GM19240 (cell line): ENCODE measurements at regions not wholly inside any gene's neighbourhood (a gene's known extent, or its start where the extent isn't known, plus 50 kb on each side); places are given as distances from the start of the nearest gene placed in this dataset.

Experiments used
- DNase-seq: peaks from one replicate; pipeline ENCODE4 v3.0.0; 2011; ENCODE audit warnings: low spot score; ENCODE audit not compliant: insufficient read length

DNA sequence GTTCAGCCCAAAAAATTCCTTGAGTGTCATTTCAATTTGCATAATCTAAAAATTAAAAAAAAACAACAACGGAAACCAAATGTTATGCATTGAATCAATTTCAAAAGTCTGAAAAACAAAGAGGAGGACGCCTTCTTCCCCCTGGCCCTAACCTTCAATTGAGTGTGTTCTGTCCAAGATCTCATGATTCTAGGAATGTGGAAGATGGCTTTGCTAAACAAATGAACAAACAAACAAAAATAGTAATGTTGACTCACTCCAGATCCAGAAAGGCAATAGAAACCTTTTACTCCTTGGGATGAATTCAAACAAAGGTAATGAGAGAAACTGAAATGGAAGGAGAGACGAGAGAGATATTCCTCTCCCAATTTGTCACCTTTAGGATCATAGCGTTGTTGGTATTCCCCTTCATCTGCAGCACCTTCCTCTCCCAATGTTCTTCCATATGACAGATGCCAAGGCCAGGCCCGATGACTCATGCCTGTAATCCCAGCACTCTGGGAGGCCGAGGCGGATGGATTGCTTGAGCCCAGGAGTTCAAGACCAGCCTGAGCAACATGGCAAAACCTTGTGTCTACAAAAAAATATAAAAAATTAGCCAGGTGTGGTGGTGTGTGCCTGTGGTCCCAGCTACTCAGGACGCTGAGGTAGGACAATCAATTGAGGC, 109.2 kb upstream of the ADGRF1 start:
- no peak for DNase-seq

DNA sequence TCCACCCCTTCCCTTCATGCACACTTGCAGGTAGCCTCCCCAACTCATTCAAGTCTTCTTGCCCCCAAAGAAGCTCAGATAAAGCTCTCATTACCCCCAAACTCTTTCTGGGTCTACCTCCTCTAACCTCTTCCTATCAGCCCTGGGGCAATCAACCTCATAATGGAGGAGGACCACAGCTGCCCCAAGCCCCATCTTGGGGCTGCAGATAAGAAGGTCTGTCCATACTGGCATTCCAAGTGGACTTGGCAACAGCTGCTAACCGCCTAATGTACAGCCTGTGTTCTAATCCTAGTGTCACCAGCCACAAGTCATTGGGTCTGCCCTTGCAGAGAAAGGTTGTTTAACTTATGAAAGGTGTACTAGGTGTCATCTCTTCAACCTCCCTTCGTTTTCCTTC, 107.4 kb upstream of the ADGRF1 start:
- DNase-seq: no peak

GRCh38 chr6:47149066-47149465, 106.9 kb upstream of the ADGRF1 start:
- DNase-seq: no peak

DNA sequence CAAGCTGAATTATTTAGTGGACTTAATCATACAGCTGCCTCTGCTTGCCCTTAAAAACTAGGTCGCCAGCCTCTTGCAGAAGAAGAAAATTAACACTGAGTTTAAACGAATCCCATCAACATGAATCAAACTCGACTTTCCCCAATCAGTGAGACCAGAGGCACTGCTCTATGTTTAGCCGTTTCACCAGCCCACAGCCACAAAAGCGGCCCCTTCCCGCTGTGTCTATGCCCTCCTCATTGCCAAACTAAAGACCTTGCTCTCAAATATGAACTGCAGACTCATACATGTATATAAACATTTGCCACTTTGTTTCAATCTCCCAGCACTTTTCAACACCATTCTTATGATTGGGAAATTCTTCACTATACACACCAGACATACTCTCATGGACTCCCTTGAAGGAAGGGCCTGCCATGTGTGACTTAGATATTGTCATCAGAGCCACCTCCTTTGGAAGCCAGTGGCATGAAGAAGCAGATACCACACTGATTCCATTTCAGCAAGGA, 105.8 kb upstream of the ADGRF1 start:
- no peak for DNase-seq

GRCh38 chr6:47147175-47147727, 105.1 kb upstream of the ADGRF1 start:
- no peak for DNase-seq

GRCh38 chr6:47146431-47147174, 104.5 kb upstream of the ADGRF1 start:
- DNase-seq: no peak

DNA sequence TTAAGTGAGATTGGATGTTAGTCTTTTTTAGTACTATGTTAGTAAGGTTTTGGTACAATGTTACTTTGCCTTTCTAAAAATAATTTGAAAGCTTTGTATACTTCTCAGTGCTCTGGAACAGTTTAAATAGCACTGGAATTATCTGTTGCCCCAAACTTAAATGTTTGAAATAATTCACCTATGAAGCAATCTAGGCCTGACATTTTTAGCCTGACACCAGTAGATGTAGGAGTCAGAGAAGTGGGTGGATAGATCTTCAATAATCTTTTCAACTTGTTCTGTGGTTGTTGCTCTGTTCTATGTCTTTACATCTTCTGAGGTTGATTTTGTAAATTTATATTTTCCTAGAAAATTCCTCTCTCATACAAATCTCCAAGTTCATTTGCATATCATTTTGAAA, 103.1 kb upstream of the ADGRF1 start:
- no peak for DNase-seq

GRCh38 chr6:47144306-47144705, 102.2 kb upstream of the ADGRF1 start:
- no peak for DNase-seq

DNA sequence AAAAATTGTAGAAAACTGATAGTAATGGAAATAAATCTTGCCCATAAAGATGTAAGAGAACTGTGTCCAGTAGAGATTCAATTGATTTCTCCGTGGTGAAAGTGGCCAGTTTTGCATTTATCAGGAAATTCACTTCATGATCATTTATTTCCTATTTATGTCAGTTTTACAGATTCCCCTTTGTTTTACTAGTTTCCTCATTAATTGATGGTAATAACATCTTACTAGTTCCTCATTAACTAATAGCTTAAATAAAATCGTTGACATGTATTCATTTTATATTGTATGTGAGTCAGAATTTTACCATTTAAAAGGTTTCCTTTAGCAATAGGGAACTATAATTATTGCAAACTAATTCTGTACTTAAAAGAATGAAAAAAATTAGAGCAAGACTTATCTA, 99.8 kb upstream of the ADGRF1 start:
- DNase-seq: no peak

- no peak for DNase-seq
These were observed 99.0 kb upstream of the ADGRF1 start for GRCh38 chr6:47141171-47141570.

DNA sequence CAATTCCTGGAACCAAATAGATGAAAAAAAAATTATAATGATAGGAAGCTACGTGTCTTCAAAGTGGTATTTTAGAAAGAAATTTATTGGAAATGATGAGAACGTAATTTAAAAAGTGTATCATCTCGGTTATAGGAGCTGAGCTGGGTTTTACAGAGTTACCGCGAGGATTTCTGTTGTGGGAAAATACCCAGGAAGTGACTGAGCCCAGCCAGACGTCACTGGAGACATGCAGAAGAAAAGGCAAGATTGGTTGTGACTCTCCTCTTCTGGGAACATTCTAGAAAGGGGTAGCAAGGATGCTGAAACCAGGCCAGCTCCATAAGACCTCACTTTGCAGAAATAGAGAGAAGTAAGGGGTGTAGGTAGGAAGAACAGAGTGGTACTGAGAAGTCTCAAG, 95.9 kb upstream of the ADGRF1 start:
- no peak for DNase-seq

GRCh38 chr6:47137073-47137472, 94.9 kb upstream of the ADGRF1 start:
- DNase-seq: no peak

- no peak for DNase-seq
These were observed 93.6 kb upstream of the ADGRF1 start for GRCh38 chr6:47135772-47136171.

GRCh38 chr6:47134476-47135189, 92.5 kb upstream of the ADGRF1 start:
- no peak for DNase-seq

- DNase-seq: no peak
These were observed 91.3 kb upstream of the ADGRF1 start for GRCh38 chr6:47133230-47134000.

GRCh38 chr6:47132724-47133123, 90.6 kb upstream of the ADGRF1 start:
- DNase-seq: no peak

DNA sequence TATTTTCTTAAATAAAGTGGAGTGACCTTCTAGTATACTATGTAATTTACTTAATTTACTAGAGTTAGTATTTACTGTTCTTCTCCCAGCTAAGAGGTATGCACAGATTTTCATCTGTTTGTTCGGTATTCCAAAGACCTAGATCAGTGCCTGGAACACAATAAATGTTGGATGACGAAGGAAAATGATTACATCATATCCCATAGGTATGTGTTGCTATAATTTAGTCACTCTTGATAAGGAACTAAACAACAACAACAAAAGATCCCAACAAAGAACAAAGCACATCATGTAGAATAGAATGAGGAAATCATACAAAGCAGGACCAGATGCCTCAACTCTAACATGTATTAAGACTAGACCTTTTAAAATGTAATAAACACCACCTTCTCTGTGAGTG, 89.6 kb upstream of the ADGRF1 start:
- no peak for DNase-seq

DNA sequence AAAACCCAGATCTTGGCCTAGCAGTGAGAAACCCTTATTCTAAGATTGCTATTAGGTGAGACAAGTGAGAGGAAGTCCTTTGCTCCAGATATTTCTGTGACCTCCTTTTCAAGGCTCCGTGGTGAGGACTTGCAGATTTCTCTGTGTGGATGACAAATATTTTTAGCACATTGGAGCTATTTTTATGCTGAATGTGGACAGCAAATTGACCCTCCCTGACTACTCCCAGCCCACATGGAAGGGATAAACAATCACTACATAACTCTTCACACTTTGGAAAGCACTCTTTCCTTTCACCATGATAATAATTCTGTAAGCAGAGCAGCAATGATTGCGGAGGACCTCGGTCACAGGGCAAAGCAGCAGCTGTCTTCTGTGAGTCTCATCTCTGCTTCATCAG, 88.0 kb upstream of the ADGRF1 start:
- DNase-seq: no peak

DNA sequence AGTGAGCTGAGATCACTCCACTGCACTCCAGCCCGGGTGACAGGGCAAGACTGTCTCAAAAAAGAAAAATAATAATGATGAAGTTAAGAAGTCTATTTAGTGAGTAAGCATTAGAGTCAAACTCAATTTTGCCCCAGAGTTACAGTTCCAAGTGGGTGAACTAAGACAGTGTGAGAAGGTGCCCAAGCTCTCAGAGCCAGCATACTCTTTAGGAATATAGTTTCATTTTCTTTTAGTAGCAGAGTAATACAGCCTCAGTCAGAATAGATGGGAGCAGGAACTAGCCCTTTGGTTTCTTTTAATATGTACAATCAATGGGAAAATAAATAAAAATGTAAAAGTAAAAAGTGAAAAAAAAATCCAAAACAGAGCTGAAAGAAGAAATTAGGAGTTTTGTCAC, 87.0 kb upstream of the ADGRF1 start:
- DNase-seq: no peak

- DNase-seq: no peak
These were observed 84.7 kb upstream of the ADGRF1 start for GRCh38 chr6:47126647-47127391.

- DNase-seq: no peak
These were observed 76.5 kb upstream of the ADGRF1 start for GRCh38 chr6:47118611-47119010.
